ENCODE measurements at regions not wholly inside any gene's neighbourhood (a gene's known extent, or its start where the extent isn't known, plus 50 kb on each side); places are given as distances from the start of the nearest gene placed in this dataset.

GRCh38 chr7:114225784-114226183 is 188.8 kb upstream of the FOXP2 start:
- TF ChIP-seq CTCF (IDR thresholded peaks at IDR 0.05) = no peak

DNA sequence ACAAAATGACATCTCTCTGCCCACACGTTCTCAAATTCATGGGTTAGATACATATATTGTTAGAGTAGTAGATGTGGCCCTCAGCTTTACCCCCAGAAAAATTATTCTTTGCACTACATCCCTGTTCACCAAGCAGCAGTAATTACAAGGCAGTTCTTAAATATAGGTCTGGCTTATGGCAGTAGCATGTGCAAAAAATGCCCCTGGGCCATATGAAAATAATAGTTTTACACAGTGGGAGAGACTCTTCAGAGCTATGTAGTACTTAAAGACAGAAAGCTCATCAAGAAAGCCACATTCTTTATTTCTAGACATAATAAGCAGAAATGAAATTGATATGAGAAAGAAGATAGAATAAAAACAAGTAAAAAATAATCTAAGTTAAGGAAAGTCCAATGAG is 196.3 kb upstream of the FOXP2 start:
- no peak for TF ChIP-seq CTCF (IDR thresholded peaks at IDR 0.05)

DNA sequence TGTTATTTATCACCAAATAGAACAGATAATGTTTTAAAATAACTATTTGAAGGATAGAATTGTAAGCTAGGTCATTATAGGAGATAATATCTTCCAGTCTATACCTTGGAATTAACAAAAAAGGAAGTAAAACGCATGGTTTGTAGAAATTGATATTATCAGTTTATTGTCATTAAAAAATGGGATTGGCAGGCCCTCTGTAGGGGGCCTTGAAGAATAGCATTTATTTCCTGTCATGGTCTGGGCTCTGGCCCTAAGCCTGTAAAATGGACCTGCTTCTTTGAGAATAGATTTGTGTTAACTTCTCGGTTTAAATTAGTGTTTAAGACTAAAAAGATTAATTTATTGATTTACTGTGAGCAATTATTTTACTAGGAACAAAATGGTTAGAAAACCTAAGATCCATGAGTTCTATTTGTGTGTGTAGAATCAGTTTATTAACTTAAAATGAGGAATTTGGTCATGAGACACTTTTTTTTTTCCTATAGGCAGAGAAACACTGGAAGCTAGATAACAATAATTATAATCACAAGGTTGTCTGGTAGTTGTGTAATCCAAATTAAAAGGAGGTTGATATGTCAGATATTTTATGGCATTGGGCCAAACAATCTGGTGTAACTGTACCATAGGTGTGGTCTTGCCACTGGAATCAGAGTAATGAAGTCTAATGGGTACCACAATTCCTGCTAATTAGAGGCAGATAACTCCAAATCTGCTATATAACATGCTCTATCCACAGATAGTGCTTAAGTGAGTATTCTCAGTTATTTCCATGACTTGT is 197.4 kb upstream of the FOXP2 start:
- TF ChIP-seq CTCF (IDR thresholded peaks at IDR 0.05) = no peak

GRCh38 chr7:114214466-114214865 is 200.1 kb upstream of the FOXP2 start:
- TF ChIP-seq CTCF (IDR thresholded peaks at IDR 0.05) = no peak

DNA sequence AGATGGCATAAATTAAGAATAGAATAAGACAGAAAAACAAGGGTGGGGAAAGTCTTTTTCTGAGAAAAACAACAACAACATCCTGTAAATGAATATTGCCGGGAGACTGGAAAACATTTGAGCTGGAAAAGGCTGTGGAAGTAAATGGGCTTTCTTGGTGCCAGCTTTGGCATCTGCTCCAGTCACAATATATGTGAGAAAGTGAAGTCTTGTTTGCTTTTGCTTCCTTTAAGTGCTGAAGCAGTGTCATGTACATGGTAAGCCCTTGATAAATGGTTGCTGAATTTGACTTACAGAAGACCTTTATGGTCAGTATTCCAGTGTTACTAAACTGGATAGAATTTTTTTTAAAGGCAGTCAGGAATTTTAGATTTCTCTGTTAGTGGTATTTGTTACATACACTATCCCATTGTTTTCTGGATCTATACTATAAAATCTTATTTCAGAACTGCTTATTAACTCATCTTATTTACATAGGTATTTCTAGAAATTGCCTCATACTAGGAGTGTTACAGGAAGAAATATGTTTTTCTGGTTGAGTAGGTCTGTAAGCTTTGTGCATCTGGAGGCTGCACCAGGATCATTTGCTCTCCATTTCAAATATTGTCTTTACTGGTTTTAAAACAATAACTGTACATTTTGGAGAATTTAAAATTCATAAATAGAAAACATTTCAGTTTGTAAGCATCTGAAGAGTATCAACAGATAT is 201.7 kb upstream of the FOXP2 start:
- no peak for TF ChIP-seq CTCF (IDR thresholded peaks at IDR 0.05)

DNA sequence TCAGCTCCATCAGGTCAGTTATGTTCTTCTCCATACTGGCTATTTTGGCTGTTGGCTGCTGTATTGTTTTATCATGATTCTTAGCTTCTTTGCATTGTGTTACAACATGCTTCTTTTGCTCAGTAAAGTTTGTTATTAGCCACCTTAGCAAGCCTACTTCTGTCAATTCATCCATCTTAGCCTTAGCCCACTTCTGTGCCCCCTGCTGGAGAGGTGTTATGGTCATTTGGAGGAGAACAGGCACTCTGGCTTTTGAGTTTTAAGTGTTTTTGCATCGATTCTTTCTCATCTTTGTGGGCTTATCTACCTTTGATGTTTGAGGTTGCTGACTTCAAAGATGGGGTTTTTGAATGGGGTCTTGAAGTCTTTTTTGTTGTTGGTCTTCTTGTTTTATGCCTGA is 204.6 kb upstream of the FOXP2 start:
- TF ChIP-seq CTCF (IDR thresholded peaks at IDR 0.05) = no peak

- no peak for TF ChIP-seq CTCF (IDR thresholded peaks at IDR 0.05)
Measured at GRCh38 chr7:114206688-114207087, 207.9 kb upstream of the FOXP2 start.

Measured in LNCAP (cell line).